Smooth muscle cell (in vitro differentiated cells): ENCODE measurements at regions not wholly inside any gene's neighbourhood (a gene's known extent, or its start where the extent isn't known, plus 50 kb on each side); places are given as distances from the start of the nearest gene placed in this dataset.

Source experiments
- DNase-seq: peaks from one replicate; lab custom pipeline; 2025; ENCODE audit not compliant: unreplicated experiment; lab: John Stamatoyannopoulos, UW
- H2AFZ ChIP-seq: fragments of 200-600 bp; sonication (generic); 2 replicates; pipeline ENCODE4 v1.6.0; 2016; ENCODE audit warnings: antibody characterized with exemption, low read depth, mild to moderate bottlenecking
- H3F3A ChIP-seq: fragments of 200-600 bp; sonication (generic); 2 replicates; pipeline ENCODE4 v1.6.0; 2017; ENCODE audit warnings: antibody characterized with exemption, low read depth
- H3K27ac ChIP-seq: fragments of 200-600 bp; sonication (generic); 2 replicates; pipeline ENCODE4 v1.5.1; 2016; ENCODE audit warnings: low read depth, mild to moderate bottlenecking
- H3K27me3 ChIP-seq: fragments of 200-600 bp; sonication (generic); 2 replicates; pipeline ENCODE4 v1.6.1; 2016; ENCODE audit warnings: low read depth, mild to moderate bottlenecking
- H3K36me3 ChIP-seq: fragments of 200-600 bp; sonication (generic); 2 replicates; pipeline ENCODE4 v1.5.1; 2016; ENCODE audit warnings: low read depth
- H3K4me1 ChIP-seq: fragments of 200-600 bp; sonication (generic); 2 replicates; pipeline ENCODE4 v1.5.1; 2016; ENCODE audit warnings: low read depth
- H3K4me2 ChIP-seq: fragments of 200-600 bp; sonication (generic); 2 replicates; pipeline ENCODE4 v1.6.0; 2016; ENCODE audit warnings: mild to moderate bottlenecking
- H3K4me3 ChIP-seq: fragments of 200-600 bp; sonication (generic); 2 replicates; pipeline ENCODE4 v1.5.1; 2016; ENCODE audit warnings: mild to moderate bottlenecking
- H3K79me2 ChIP-seq: fragments of 200-600 bp; sonication (generic); 2 replicates; pipeline ENCODE4 v1.6.0; 2016; ENCODE audit warnings: low read depth, mild to moderate bottlenecking
- H3K9ac ChIP-seq: fragments of 200-600 bp; sonication (generic); 2 replicates; pipeline ENCODE4 v1.6.0; 2016; ENCODE audit warnings: low read depth
- H3K9me3 ChIP-seq: fragments of 200-600 bp; sonication (generic); replicated peaks from 2 replicates; pipeline ENCODE4 v1.5.1; 2016; ENCODE audit warnings: low read depth
- H4K20me1 ChIP-seq: fragments of 200-600 bp; sonication (generic); 2 replicates; pipeline ENCODE4 v1.6.0; 2016; ENCODE audit warnings: low read depth
- WGBS: methylation state at CpG from one replicate; pipeline ENCODE4 v1.1.7; 2016; ENCODE audit warnings: low lambda C conversion rate; 5-methylcytosine and 5-hydroxymethylcytosine counted together
- TF ChIP-seq, protein P1 (sequence below): fragments of 200-600 bp; sonication (generic); IDR thresholded peaks from 2 replicates; pipeline ENCODE4 v1.5.1; 2017; ENCODE audit warnings: borderline replicate concordance, mild to moderate bottlenecking, antibody characterized with exemption; ENCODE audit not compliant: insufficient read depth, poor library complexity, severe bottlenecking

DNA sequence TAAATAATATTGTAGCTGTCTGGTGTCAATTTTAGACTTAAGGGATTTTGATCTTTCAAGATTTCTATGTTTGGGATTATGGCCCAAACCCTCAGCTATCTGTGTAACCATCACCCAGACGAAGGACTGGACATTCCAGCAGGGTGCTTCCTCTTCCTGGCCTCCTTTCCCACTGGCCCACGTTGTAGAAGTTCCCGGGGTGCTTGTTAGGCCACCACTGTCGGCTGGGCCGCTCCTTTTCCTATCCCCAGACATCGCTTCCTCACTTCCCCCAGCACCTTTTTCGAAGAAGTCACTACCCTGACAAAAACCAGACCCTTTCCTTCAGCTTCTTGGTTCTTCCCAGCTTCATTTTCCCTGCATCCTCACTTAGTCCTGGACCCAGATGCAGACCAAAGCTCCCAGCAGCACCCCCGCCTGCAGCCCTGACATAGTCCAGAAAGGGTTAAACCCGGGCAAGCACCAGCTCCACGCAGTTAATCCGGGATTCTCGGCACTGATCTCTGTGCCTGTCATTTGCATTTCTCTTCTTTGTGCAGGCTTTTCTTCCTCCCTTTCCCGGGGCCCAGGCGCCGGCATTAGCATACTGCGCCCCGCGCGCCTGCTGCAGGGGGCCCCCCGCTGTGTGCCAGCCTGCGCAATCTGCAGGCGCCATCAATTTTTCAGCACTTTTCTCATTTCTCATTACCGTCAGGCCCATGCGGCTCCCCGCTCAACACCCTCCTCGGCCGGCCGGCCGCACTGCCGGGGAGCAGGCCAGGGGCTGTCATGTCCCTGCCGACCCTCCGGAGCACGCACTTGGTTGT lies 90.6 kb downstream of the ZNF621 start:
- TF ChIP-seq, protein P1, sequence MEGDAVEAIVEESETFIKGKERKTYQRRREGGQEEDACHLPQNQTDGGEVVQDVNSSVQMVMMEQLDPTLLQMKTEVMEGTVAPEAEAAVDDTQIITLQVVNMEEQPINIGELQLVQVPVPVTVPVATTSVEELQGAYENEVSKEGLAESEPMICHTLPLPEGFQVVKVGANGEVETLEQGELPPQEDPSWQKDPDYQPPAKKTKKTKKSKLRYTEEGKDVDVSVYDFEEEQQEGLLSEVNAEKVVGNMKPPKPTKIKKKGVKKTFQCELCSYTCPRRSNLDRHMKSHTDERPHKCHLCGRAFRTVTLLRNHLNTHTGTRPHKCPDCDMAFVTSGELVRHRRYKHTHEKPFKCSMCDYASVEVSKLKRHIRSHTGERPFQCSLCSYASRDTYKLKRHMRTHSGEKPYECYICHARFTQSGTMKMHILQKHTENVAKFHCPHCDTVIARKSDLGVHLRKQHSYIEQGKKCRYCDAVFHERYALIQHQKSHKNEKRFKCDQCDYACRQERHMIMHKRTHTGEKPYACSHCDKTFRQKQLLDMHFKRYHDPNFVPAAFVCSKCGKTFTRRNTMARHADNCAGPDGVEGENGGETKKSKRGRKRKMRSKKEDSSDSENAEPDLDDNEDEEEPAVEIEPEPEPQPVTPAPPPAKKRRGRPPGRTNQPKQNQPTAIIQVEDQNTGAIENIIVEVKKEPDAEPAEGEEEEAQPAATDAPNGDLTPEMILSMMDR: no peak
- Histone ChIP-seq H4K20me1 (no peaks in the 10 kb centered on the region), H3K4me1 (peaks cover 27% of the 10 kb centered on the region), H3K27ac (no peak overlapping the region), H3K9me3 (no peaks in the 10 kb centered on the region), H3K36me3 (no peaks in the 10 kb centered on the region), H3K9ac (no peak overlapping the region), H3F3A (no peaks in the 10 kb centered on the region), H3K4me3 (peak overlapping the region; percentile 47), H3K79me2 (no peaks in the 10 kb centered on the region), H2AFZ (peak overlapping the region; percentile 94), H3K4me2 (peak overlapping the region; percentile 92), H3K27me3 (no peaks in the 10 kb centered on the region)
- peak; percentile 7 for DNase-seq
- 5% methylated on average over 32 of the region's 33 CpGs for WGBS

DNA sequence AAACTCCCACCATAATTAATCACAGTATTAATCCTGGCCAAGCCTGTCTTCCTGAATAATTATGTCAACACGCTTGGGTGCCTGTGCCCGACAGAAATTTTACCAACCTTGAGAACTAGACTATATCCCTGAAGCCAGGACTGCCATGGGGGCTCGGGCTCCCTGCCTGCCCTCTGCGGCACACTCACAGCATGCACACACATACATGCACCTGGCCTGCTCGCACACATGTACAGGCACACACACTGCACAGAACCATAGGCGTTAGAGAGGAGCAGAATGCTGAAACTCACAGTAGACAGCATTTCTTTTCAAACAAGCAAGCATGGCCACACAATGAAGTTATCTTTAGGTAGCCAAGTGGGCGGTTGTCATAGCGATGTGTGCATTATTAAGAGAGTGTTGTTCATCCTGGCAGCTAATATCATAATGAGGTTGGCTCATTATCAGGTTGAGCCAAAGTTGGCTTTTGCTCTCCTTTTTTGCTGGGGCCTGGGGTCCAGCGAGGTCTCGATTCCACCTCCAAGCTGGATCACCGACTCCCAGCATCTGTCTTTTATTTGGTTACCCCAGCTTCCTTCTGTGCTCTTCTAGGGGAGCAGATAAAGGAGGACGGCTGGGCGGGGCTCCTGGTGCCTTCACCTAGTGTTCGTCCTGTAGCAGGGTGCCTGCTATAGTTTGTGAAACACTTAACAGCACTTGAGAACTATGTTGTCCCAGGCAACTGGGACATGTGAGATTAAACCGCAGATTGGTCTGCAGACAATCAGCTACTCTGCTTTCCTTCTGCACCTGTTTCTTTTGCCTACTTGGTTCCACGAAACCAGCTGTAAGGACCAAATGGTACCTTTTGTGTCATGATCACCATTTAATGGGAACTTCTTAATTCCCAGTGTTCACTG lies 91.4 kb downstream of the ZNF621 start:
- Histone ChIP-seq H3F3A (no peaks in the 10 kb centered on the region), H4K20me1 (no peaks in the 10 kb centered on the region), H3K36me3 (no peaks in the 10 kb centered on the region), H3K4me2 (peak overlapping the region; percentile 92), H3K4me3 (peak overlapping the region; percentile 47), H3K27me3 (no peaks in the 10 kb centered on the region), H2AFZ (peak overlapping the region; percentile 94), H3K27ac (no peak overlapping the region), H3K9ac (no peak overlapping the region), H3K79me2 (no peaks in the 10 kb centered on the region), H3K4me1 (peaks cover 27% of the 10 kb centered on the region), H3K9me3 (no peaks in the 10 kb centered on the region)
- 77% methylated on average over 16 of the region's 16 CpGs for WGBS
- TF ChIP-seq, protein P1: no peak
- DNase-seq: no peak

DNA sequence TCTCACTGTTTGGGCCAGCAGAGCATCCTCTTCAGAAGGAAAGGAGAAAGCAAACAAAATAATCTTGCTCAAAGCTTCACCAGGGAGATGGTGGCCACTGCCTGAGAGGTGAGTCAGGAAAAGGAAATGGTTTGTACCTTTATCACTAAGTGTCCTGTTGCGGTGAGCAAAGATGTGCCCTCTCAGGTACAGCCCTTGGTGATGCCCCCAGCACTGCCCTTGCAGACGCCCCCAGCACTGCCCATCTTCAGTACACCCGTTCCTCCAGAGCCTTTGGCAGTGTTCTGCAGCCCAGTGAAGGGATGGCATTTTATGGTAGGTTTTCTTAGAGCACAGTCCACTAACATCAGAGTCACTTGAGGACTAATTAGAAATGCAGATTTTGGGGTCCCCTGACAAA lies 92.3 kb downstream of the ZNF621 start:
- Histone ChIP-seq H4K20me1 (no peaks in the 10 kb centered on the region), H3K4me3 (no peak overlapping the region), H3K27ac (no peak overlapping the region), H3F3A (no peaks in the 10 kb centered on the region), H3K9me3 (no peaks in the 10 kb centered on the region), H3K4me2 (no peak overlapping the region), H3K79me2 (no peaks in the 10 kb centered on the region), H2AFZ (no peak overlapping the region), H3K4me1 (peaks cover 27% of the 10 kb centered on the region), H3K36me3 (no peaks in the 10 kb centered on the region), H3K27me3 (no peaks in the 10 kb centered on the region), H3K9ac (no peak overlapping the region)
- TF ChIP-seq, protein P1: no peak
- WGBS: 89% methylated on average over 3 of the region's 3 CpGs
- no peak for DNase-seq
